HepG2 (cell line): ENCODE measurements at regions not wholly inside any gene's neighbourhood (a gene's known extent, or its start where the extent isn't known, plus 50 kb on each side); places are given as distances from the start of the nearest gene placed in this dataset.

Experiments
- DMTF1 ChIP-seq: sonication (generic); formaldehyde crosslinking; IDR thresholded peaks from 2 replicates; pipeline ENCODE4 v1.4.0; 2020; ENCODE audit warnings: mild to moderate bottlenecking, missing genetic modification reagents
- FOXK1 ChIP-seq: sonication (generic); formaldehyde crosslinking; IDR thresholded peaks from 2 replicates; pipeline ENCODE4 v1.4.0; 2020; ENCODE audit warnings: low read depth, missing genetic modification reagents, borderline replicate concordance
- GABPB1 ChIP-seq: IDR thresholded peaks from 2 replicates; pipeline ENCODE4 v1.6.1; 2016; ENCODE audit warnings: mild to moderate bottlenecking, missing genetic modification reagents, moderate library complexity, missing compliant biosample characterization
- KDM5A ChIP-seq: fragments of 200-600 bp; sonication (generic); IDR thresholded peaks from 2 replicates; pipeline ENCODE4 v1.7.0; 2018; ENCODE audit warnings: antibody characterized with exemption, mild to moderate bottlenecking, low read length, borderline replicate concordance
- PRDM15 ChIP-seq: sonication (generic); formaldehyde crosslinking; IDR thresholded peaks from 2 replicates; pipeline ENCODE4 v1.4.0; 2020; ENCODE audit warnings: missing genetic modification reagents
- TEAD2 ChIP-seq: sonication (generic); formaldehyde crosslinking; IDR thresholded peaks from 2 replicates; pipeline ENCODE4 v1.9.0; 2021; ENCODE audit warnings: missing genetic modification reagents
- ZNF556 ChIP-seq: sonication (generic); formaldehyde crosslinking; IDR thresholded peaks from 2 replicates; pipeline ENCODE4 v1.4.0; 2020; ENCODE audit warnings: mild to moderate bottlenecking, missing genetic modification reagents, borderline replicate concordance
- ZNF687 ChIP-seq: sonication (generic); formaldehyde crosslinking; IDR thresholded peaks from 2 replicates; pipeline ENCODE4 v1.5.1; 2020; ENCODE audit warnings: mild to moderate bottlenecking, missing genetic modification reagents, moderate library complexity
- TF ChIP-seq, protein P1 (sequence below): sonication (generic); formaldehyde crosslinking; IDR thresholded peaks from 2 replicates; pipeline ENCODE4 v1.4.0; 2020; ENCODE audit warnings: missing genetic modification reagents

DNA sequence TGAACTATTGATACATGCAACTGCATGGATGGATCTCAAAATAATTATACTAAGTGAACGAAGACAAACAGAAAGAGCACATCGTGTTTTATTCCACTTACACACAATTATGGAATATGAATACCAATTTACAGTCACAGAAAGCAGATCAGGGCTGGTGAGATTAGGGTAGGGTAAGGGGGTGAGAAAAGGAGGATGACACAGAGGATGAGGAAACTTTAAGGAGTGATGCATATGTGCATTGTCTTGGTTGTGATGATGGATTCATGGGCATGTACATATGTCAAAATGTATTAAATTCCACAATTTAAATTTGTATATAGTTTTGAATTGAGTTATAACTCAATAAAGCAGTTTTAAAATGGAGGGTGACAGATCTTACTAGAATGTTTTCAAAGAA is 548.9 kb downstream of the PYDC2 start:
- TF ChIP-seq FOXK1 (CRISPR knock-in tag) (no peak), ZNF556 (no peak), GABPB1 (CRISPR knock-in tag) (no peak), PRDM15 (CRISPR knock-in tag) (no peak), ZNF687 (CRISPR knock-in tag) (no peak), KDM5A (no peak), DMTF1 (CRISPR knock-in tag) (no peak), TEAD2 (CRISPR knock-in tag) (no peak)
- TF ChIP-seq, protein P1, sequence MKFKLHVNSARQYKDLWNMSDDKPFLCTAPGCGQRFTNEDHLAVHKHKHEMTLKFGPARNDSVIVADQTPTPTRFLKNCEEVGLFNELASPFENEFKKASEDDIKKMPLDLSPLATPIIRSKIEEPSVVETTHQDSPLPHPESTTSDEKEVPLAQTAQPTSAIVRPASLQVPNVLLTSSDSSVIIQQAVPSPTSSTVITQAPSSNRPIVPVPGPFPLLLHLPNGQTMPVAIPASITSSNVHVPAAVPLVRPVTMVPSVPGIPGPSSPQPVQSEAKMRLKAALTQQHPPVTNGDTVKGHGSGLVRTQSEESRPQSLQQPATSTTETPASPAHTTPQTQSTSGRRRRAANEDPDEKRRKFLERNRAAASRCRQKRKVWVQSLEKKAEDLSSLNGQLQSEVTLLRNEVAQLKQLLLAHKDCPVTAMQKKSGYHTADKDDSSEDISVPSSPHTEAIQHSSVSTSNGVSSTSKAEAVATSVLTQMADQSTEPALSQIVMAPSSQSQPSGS: no peak
